Renal cortex interstitium (tissue), 11 donors: ENCODE measurements at regions not wholly inside any gene's neighbourhood (a gene's known extent, or its start where the extent isn't known, plus 50 kb on each side); places are given as distances from the start of the nearest gene placed in this dataset.
"Not testable (repeated sequence)": the region's sequence is repeated elsewhere in the genome, so short reads cannot be mapped to it uniquely, and the experiment has no call there.

Experiments used
- DNase-seq, 11 donors: peaks; one replicate each; pipeline ENCODE4 v3.0.0-alpha.2; 2013; ENCODE audit warnings: low read depth in 9 of 11, low spot score in 4 of 11; ENCODE audit errors: extremely low read depth in 1 of 11

DNA sequence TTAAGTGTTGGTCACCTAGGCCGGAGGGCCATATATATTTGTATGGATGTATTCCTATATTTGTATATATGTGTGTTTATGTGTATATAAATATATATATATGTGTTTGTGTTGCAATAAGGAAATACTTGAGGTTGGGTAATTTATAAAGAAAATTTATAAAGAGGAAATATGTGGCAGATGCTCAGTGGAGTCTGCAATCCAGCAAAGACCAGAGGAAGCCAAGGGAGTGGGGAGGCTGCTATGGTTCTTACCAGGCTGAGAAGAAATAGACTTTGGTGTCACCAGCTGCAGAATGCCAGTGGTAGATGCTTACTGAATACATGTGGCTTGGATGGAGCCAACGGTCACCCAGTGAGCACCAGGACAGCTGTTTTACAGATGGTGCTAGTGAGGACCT is 97.4 kb upstream of the ELOVL5 start:
- DNase-seq, result no peak

GRCh38 chr6:53441761-53442160 is 93.0 kb upstream of the ELOVL5 start:
- no peak for DNase-seq

DNA sequence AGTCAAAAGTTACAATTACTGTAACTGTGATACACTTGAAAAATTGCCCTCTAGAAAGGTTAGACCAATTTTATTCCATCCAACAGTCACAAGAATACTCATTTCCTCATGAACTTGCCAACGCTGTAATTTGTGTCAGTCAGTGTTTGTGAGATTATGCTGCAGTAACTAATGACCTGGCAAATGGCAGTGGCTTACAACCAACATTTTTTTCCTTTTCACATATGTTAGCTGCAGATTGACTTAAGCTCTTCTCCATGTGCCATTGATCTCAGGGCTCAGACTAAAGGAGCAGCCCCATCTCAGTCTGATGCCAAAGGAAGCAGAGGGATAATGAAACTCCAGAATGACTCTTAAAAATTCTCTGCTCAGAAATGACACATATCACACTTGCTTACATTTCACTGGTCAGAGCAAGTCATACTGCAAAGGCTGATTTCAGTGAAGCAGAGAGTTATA is 92.3 kb upstream of the ELOVL5 start:
- no peak for DNase-seq

GRCh38 chr6:53440336-53440945 is 91.7 kb upstream of the ELOVL5 start:
- DNase-seq, result no peak

GRCh38 chr6:53439556-53439955 is 90.8 kb upstream of the ELOVL5 start:
- DNase-seq, result peak in 2 of 11 donors; percentile 13 to 43

- peak in 6 of 11 donors; percentile 10 to 38 (median 21) for DNase-seq
Observed at GRCh38 chr6:53437557-53438202, 88.9 kb upstream of the ELOVL5 start.

- DNase-seq, result no peak
Observed at GRCh38 chr6:53436526-53437303, 88.0 kb upstream of the ELOVL5 start.

DNA sequence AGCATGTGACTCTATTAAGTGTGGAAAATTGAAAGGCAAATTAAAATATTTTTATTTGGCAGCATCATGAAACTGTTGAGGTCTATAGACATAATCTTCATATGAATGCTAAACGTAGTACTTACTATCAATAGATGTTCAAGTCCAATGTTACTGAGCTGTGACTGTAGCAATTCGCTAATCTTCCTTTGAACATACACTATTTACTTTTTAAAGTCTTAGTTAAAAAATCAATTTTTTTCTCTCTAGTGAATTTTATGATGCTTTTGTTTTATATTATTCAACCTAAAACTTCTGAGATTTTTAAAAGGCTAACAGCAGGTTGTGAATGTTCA is 85.2 kb upstream of the ELOVL5 start:
- DNase-seq, result no peak

DNA sequence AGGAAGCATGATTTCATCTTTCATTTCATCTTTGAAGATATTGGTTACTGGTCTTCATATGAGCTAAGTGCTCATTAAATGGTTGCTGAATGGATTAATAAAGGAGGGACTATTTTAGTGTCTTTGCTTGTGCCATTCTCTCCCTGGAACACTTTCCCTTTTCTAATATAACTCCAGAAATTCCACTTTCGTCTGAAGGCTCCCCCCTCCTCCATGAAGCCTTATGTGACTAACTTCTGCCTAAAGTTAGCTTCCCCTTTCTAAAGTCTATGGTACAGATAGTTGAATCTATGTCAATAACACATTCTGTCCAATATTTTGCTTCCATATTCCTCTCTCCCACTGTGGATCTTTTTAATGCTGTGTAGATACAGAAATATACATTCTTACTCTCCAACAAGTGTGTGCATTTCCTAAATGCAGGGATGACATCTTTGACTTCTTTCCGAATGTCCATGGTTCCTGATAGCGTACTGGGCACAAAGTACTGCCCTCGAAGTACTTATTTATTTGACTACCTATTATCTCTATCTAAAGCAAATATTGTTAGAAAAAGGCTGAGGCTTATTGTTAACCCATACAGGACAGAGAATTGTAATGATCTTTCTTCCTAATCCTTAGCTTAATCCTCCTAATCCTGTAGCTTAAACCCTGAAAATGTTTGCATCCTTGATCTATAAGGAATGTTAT is 84.7 kb upstream of the ELOVL5 start:
- no peak for DNase-seq

GRCh38 chr6:53432318-53433161 is 83.8 kb upstream of the ELOVL5 start:
- DNase-seq, result peak in 7 of 11 donors; percentile 13 to 60 (median 40)

DNA sequence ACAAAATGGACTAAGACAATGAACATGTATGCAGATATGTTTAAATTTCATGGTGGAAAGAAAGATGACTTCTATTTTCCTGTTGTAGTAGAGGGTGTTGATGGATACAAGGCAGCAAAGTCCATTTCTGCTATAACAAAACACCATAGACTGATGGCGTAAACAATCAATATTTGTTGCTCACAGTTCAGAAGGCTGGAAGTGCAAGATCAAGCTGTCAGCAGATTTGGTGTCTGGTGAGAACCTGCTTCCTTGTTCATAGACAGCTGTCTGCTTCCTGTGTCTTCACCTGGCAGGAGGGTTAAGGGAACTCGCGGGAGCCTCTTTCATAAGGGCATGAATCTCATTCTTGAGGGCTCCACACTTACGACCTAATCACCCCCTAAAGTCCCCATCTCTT is 83.0 kb upstream of the ELOVL5 start:
- no peak for DNase-seq

GRCh38 chr6:53429401-53429800 is 80.7 kb upstream of the ELOVL5 start:
- no peak for DNase-seq

- DNase-seq, result no peak
Observed at GRCh38 chr6:53428886-53429285, 80.1 kb upstream of the ELOVL5 start.

DNA sequence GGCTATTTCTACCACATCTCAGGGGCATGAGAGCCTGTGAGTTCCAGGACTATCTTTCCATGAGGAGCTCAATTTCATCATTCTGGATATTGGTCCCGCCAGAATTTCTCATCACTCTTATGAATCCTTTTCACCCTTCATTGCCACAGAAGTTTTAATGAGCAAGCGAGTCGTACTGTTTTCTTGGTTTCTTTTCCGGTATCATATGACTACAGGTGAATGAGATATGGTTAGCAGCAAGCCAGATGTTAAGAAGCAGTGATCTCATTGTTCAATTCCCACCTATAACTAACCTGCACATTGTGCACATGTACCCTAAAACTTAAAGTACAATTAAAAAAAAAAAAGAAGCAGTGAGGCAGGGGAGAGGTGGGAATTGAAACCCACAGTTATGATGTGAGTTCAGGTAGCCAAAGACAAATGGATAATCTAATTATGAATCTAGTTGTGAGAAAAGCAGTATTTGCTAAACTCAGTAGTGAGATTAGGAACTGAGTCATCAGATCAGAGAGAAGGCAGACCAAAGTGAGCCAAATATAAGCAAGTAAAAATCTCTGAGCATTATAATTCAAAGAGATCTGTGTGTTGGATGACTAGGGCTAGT is 78.0 kb upstream of the ELOVL5 start:
- no peak for DNase-seq

GRCh38 chr6:53426117-53426516 is 77.4 kb upstream of the ELOVL5 start:
- no peak for DNase-seq

GRCh38 chr6:53424976-53425718 is 76.4 kb upstream of the ELOVL5 start:
- DNase-seq, result no peak

DNA sequence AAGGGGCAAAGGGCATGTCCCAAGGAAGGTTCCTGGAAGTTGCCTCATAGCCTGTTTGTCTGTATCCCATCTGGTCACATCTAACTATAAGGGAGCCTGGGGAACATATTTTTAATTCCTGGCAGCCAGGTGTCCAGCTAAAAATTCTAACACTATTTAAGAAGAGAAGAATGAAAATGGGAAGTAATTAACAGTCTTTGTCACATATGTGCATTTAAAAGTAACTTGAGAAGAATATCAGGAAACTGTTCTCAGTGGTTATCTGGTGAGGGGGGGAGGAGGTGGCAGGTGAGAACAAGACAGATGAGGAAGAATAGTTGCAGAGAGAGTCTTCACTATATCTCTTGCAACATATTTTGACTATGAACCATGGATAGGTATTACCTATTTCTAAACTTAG is 75.5 kb upstream of the ELOVL5 start:
- DNase-seq, result no peak

- not testable (repeated sequence) for DNase-seq
Observed at GRCh38 chr6:53423560-53423959, 74.8 kb upstream of the ELOVL5 start.
